Fibroblast of mammary gland (primary cell): ENCODE measurements at regions not wholly inside any gene's neighbourhood (a gene's known extent, or its start where the extent isn't known, plus 50 kb on each side); places are given as distances from the start of the nearest gene placed in this dataset.

Source experiments
- DNase-seq: peaks from one replicate; pipeline ENCODE4 v3.0.0-alpha.2; 2010; ENCODE audit warnings: low read depth
- H3K4me3 ChIP-seq: 2 replicates; pipeline ENCODE4 v1.5.1; 2011; ENCODE audit warnings: low read depth, mild to moderate bottlenecking, low read length, moderate library complexity; ENCODE audit not compliant: control insufficient read depth
- CTCF ChIP-seq: conservative IDR thresholded peaks from 2 replicates; pipeline ENCODE4 v1.5.1; 2011; ENCODE audit warnings: low read depth, low read length, inconsistent platforms; ENCODE audit not compliant: control insufficient read depth, insufficient read depth

- no peak overlapping the region for H3K4me3 ChIP-seq
- no peak for TF ChIP-seq CTCF
- no peak for DNase-seq
Observed at GRCh38 chr7:50952120-50952519, 169.4 kb upstream of the GRB10 start.

- TF ChIP-seq CTCF: no peak
- DNase-seq: no peak
Observed at GRCh38 chr7:50943482-50943881, 160.8 kb upstream of the GRB10 start.

GRCh38 chr7:50941525-50941924 is 158.8 kb upstream of the GRB10 start:
- H3K4me3 ChIP-seq: no peak overlapping the region
- DNase-seq: no peak
- TF ChIP-seq CTCF: no peak

More at GRCh38 chr7:50943482-50943881, 160.8 kb upstream of the GRB10 start:
- H3K4me3 ChIP-seq: no peak overlapping the region

- no peak overlapping the region for H3K4me3 ChIP-seq
- no peak for TF ChIP-seq CTCF
- no peak for DNase-seq
Observed at GRCh38 chr7:50940621-50941020, 157.9 kb upstream of the GRB10 start.

GRCh38 chr7:50939021-50939420 is 156.3 kb upstream of the GRB10 start:
- no peak overlapping the region for H3K4me3 ChIP-seq
- TF ChIP-seq CTCF: no peak
- no peak for DNase-seq

GRCh38 chr7:50937727-50938126 is 155.0 kb upstream of the GRB10 start:
- DNase-seq: no peak
- H3K4me3 ChIP-seq: no peak overlapping the region
- TF ChIP-seq CTCF: no peak

- DNase-seq: no peak
- no peak overlapping the region for H3K4me3 ChIP-seq
- TF ChIP-seq CTCF: no peak
Observed at GRCh38 chr7:50926049-50926448, 143.4 kb upstream of the GRB10 start.
